Upper lobe of left lung (tissue), 6 donors: ENCODE measurements at regions not wholly inside any gene's neighbourhood (a gene's known extent, or its start where the extent isn't known, plus 50 kb on each side); places are given as distances from the start of the nearest gene placed in this dataset.
"Not testable (repeated sequence)": the region's sequence is repeated elsewhere in the genome, so short reads cannot be mapped to it uniquely, and the experiment has no call there.

Experiments used
- ATAC-seq, 2 donors: fragments of 200-7000 bp; cut with Tn5 transposase; one replicate each; pipeline ENCODE4 v1.9.1; 2022; ENCODE audit warnings: mild to moderate bottlenecking in 2 of 2, moderate library complexity in 2 of 2; ENCODE audit not compliant: low FRiP score in 2 of 2
- DNase-seq, 2 donors: peaks; one replicate each; pipeline ENCODE4 v3.0.0-alpha.2; 2019 to 2020
- H3K27ac ChIP-seq, 4 donors: fragments of 200-600 bp; sonication (generic); one replicate each; pipeline ENCODE4 v1.5.1; 2016 to 2019
- H3K27me3 ChIP-seq, 4 donors: fragments of 200-600 bp; sonication (generic); one replicate each; pipeline ENCODE4 v1.5.1; 2017 to 2019
- H3K36me3 ChIP-seq, 4 donors: fragments of 200-600 bp; sonication (generic); one replicate each; pipeline ENCODE4 v1.5.1; 2016 to 2019
- H3K4me1 ChIP-seq, 4 donors: fragments of 200-600 bp; sonication (generic); one replicate each; pipeline ENCODE4 v1.5.1; 2018 to 2019
- H3K4me3 ChIP-seq, 4 donors: fragments of 200-600 bp; sonication (generic); one replicate each; pipeline ENCODE4 v1.5.1; 2017 to 2019; ENCODE audit warnings: mild to moderate bottlenecking in 2 of 4, moderate library complexity in 1 of 4
- H3K9me3 ChIP-seq, 4 donors: fragments of 200-600 bp; sonication (generic); one replicate each; pipeline ENCODE4 v1.5.1; 2018 to 2019
- CTCF ChIP-seq, 6 experiments: fragments of 450-650 bp in 4 of 6; fragments of 200-600 bp in 2 of 6; sonication (generic) in 2 of 6; IDR thresholded peaks; one replicate each; pipeline ENCODE4 v1.5.1; 2016 to 2019; ENCODE audit warnings: antibody characterized with exemption in 6 of 6
- EP300 ChIP-seq, 4 donors: sonication (generic); formaldehyde crosslinking; IDR thresholded peaks; one replicate each; pipeline ENCODE4 v1.5.1; 2017; ENCODE audit warnings: antibody characterized with exemption in 4 of 4, control low read depth in 2 of 4
- POLR2A ChIP-seq, 4 donors: fragments of 450-650 bp; IDR thresholded peaks; one replicate each; pipeline ENCODE4 v1.5.1; 2016 to 2017; ENCODE audit warnings: antibody characterized with exemption in 4 of 4, mild to moderate bottlenecking in 2 of 4
- POLR2AphosphoS5 ChIP-seq, 2 donors: sonication (generic); formaldehyde crosslinking; IDR thresholded peaks; one replicate each; pipeline ENCODE4 v1.5.1; 2017; ENCODE audit warnings: antibody characterized with exemption in 2 of 2
- WGBS, 2 donors: methylation state at CpG; one replicate each; pipeline ENCODE4 v1.1.5; 2017 to 2018; 5-methylcytosine and 5-hydroxymethylcytosine counted together
- donor health status: DM: no; HTN: no; CAD: no; lungs with moderate emphysema.
- donor health status: DM: no; HTN: yes; CAD: no; lungs with severe emphysema.

- Histone ChIP-seq H3K27ac (no peak overlapping the region), H3K36me3 (no peaks in the 10 kb centered on the region), H3K4me1 (no peaks in the 10 kb centered on the region), H3K9me3 (no peaks in the 10 kb centered on the region), H3K27me3 (no peaks in the 10 kb centered on the region), H3K4me3 (no peak overlapping the region)
- peak in 1 of 2 donors; percentile 19 for ATAC-seq
- DNase-seq: no peak
- TF ChIP-seq POLR2A (IDR thresholded peaks at IDR 0.05) (no peak), CTCF (IDR thresholded peaks at IDR 0.05) (no peak), EP300 (IDR thresholded peaks at IDR 0.05) (no peak), POLR2AphosphoS5 (IDR thresholded peaks at IDR 0.05) (no peak)
- WGBS, 2 donors: 10% methylated on average over 2 of the region's 4 CpGs; no CpG with 5 or more reads in 1 of the 2 donors
Observed at GRCh38 chr15:24269166-24269571, 406.4 kb upstream of the NPAP1 start.

- H3K27ac ChIP-seq: no peak overlapping the region
- no peak for TF ChIP-seq POLR2A (IDR thresholded peaks at IDR 0.05)
- no peak for TF ChIP-seq EP300 (IDR thresholded peaks at IDR 0.05)
- TF ChIP-seq POLR2AphosphoS5 (IDR thresholded peaks at IDR 0.05): no peak
- TF ChIP-seq CTCF (IDR thresholded peaks at IDR 0.05): no peak
- no peaks in the 10 kb centered on the region for H3K9me3 ChIP-seq
- ATAC-seq (peak in 1 of 2 donors; percentile 53), DNase-seq (peak in 1 of 2 donors; percentile 54)
- no peak overlapping the region for H3K4me3 ChIP-seq
- WGBS, 2 donors: 82 to 87% methylated on average over 12 to 13 of the region's 13 CpGs
- H3K4me1 ChIP-seq: no peaks in the 10 kb centered on the region
- H3K36me3 ChIP-seq: no peaks in the 10 kb centered on the region
- H3K27me3 ChIP-seq: no peaks in the 10 kb centered on the region
Observed at GRCh38 chr15:24269923-24270322, 405.7 kb upstream of the NPAP1 start.

- 63 to 100% methylated on average over 1 to 3 of the region's 5 CpGs for WGBS, 2 donors
- H3K4me1 ChIP-seq, ATAC-seq, H3K9me3 ChIP-seq, H3K27me3 ChIP-seq, H3K36me3 ChIP-seq, H3K27ac ChIP-seq, DNase-seq, H3K4me3 ChIP-seq: not testable (repeated sequence)
Observed at GRCh38 chr15:24271496-24272244, 403.9 kb upstream of the NPAP1 start.

- no peak for ATAC-seq
- Histone ChIP-seq H3K9me3 (no peaks in the 10 kb centered on the region), H3K27me3 (no peaks in the 10 kb centered on the region), H3K4me3 (no peak overlapping the region), H3K27ac (no peak overlapping the region), H3K36me3 (no peaks in the 10 kb centered on the region), H3K4me1 (no peaks in the 10 kb centered on the region)
- WGBS, 2 donors: 35 to 51% methylated on average over 2 of the region's 2 CpGs
- DNase-seq: no peak
- no peak for TF ChIP-seq POLR2A (IDR thresholded peaks at IDR 0.05)
Observed at GRCh38 chr15:24292837-24293236, 382.7 kb upstream of the NPAP1 start.

- H3K36me3 ChIP-seq, DNase-seq, H3K27ac ChIP-seq, H3K4me1 ChIP-seq, ATAC-seq, H3K27me3 ChIP-seq, H3K9me3 ChIP-seq, H3K4me3 ChIP-seq: not testable (repeated sequence)
- 73% methylated on average over 8 of the region's 8 CpGs for WGBS, 2 donors
Observed at GRCh38 chr15:24300804-24301368, 374.7 kb upstream of the NPAP1 start.

GRCh38 chr15:24301999-24302398, 373.6 kb upstream of the NPAP1 start:
- H3K4me3 ChIP-seq, DNase-seq, H3K4me1 ChIP-seq, H3K27ac ChIP-seq, H3K27me3 ChIP-seq, H3K9me3 ChIP-seq, H3K36me3 ChIP-seq, ATAC-seq: not testable (repeated sequence)
- 87 to 97% methylated on average over 1 of the region's 1 CpG for WGBS, 2 donors

GRCh38 chr15:24304747-24305146, 370.8 kb upstream of the NPAP1 start:
- not testable (repeated sequence) for H3K4me3 ChIP-seq, H3K27ac ChIP-seq, H3K9me3 ChIP-seq, H3K36me3 ChIP-seq, DNase-seq, ATAC-seq, H3K27me3 ChIP-seq, H3K4me1 ChIP-seq
- WGBS, 2 donors: 31 to 63% methylated on average over 2 of the region's 2 CpGs

GRCh38 chr15:24305643-24306042, 369.9 kb upstream of the NPAP1 start:
- ATAC-seq, DNase-seq, H3K9me3 ChIP-seq, H3K27ac ChIP-seq, H3K4me1 ChIP-seq, H3K4me3 ChIP-seq, H3K36me3 ChIP-seq, H3K27me3 ChIP-seq: not testable (repeated sequence)
- 49 to 71% methylated on average over 1 of the region's 1 CpG for WGBS, 2 donors

GRCh38 chr15:24309700-24310099, 365.9 kb upstream of the NPAP1 start:
- not testable (repeated sequence) for H3K9me3 ChIP-seq, H3K4me3 ChIP-seq, DNase-seq, H3K27ac ChIP-seq, ATAC-seq, H3K27me3 ChIP-seq, H3K36me3 ChIP-seq, H3K4me1 ChIP-seq
- 56 to 75% methylated on average over 1 of the region's 1 CpG for WGBS, 2 donors

- not testable (repeated sequence) for ATAC-seq, DNase-seq, H3K36me3 ChIP-seq, H3K27me3 ChIP-seq, H3K27ac ChIP-seq, H3K4me1 ChIP-seq, H3K4me3 ChIP-seq, H3K9me3 ChIP-seq
- WGBS, 2 donors: 67 to 81% methylated on average over 2 to 3 of the region's 3 CpGs
Observed at GRCh38 chr15:24311692-24312091, 363.9 kb upstream of the NPAP1 start.

GRCh38 chr15:24316326-24316725, 359.2 kb upstream of the NPAP1 start:
- H3K4me3 ChIP-seq, H3K27ac ChIP-seq, ATAC-seq, H3K4me1 ChIP-seq, DNase-seq, H3K36me3 ChIP-seq, H3K9me3 ChIP-seq, H3K27me3 ChIP-seq: not testable (repeated sequence)
- WGBS, 2 donors: 75 to 86% methylated on average over 3 of the region's 3 CpGs
